ENCODE measurements at regions not wholly inside any gene's neighbourhood (a gene's known extent, or its start where the extent isn't known, plus 50 kb on each side); places are given as distances from the start of the nearest gene placed in this dataset.
"Not testable (repeated sequence)": the region's sequence is repeated elsewhere in the genome, so short reads cannot be mapped to it uniquely, and the experiment has no call there.

DNA sequence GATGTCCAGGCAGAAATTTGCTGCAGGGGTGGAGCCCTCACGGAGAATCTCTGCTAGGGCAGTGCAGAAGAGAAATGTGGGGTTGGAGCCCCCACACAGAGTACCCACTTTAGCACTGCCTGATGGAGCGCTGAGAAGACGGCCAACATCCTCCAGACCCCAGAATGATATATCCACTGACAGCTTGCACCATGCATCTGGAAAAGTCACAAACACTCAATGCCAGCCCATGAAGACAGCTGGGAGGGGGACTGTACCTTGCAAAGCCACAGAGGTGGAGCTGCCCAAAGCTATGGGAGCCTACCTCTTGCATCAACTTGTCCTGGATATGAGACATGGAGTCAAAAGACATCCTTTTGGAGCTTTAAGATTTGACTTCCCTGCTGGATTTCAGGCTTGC lies 426.3 kb upstream of the FAM174A start:
- no peak overlapping the region for H4K91ac ChIP-seq (ENCODE audit: low read depth, low read length, poor library complexity)
- WGBS, 2 donors (ENCODE audit: extremely low coverage in 2 of 2, insufficient read length in 2 of 2, insufficient replicate concordance in 1 of 2): no CpG with 5 or more reads among the region's 3 CpGs

DNA sequence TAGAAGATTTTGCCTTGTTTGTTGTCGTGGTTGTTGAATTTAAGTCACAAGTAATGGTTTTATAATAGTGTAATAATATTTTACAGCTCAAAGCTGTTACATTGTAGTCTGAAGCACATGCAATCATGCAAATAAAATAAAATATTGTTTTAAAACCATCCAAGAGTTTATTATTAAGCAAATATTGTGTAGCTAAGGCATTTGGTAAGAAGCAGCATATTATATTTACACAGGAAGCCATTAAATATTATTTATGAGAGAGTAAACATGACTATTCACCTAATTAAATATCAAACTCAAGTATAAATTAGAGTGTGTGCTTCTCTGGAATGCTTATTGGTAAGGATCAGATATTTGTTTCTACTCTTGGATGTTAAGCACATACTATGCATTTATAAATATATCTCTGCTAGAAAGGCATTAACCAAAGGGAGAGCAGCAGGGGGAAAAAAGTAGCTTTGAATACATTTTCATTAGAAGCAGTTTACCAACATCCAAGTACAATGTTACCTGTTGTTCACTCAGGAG lies 431.5 kb upstream of the FAM174A start:
- no CpG with 5 or more reads among the region's 1 CpG for WGBS, 2 donors (ENCODE audit: extremely low coverage in 2 of 2, insufficient read length in 2 of 2, insufficient replicate concordance in 1 of 2)
- H4K8ac ChIP-seq (ENCODE audit: low read depth, low read length); H3K4me2 ChIP-seq (ENCODE audit: insufficient read depth, low read length, poor library complexity, severe bottlenecking); H3K36me3 ChIP-seq (replicated peaks in 1 of 2; ENCODE audit: control insufficient read depth in 2 of 2, insufficient read depth in 2 of 2, low read length in 2 of 2); H3K9ac ChIP-seq (ENCODE audit: low read depth, low read length, poor library complexity); H3K18ac ChIP-seq (ENCODE audit: low read length); H2BK15ac ChIP-seq (ENCODE audit: low read length); DNase-seq (ENCODE audit: low spot score); H4K91ac ChIP-seq (ENCODE audit: low read depth, low read length, poor library complexity); H3K79me1 ChIP-seq (ENCODE audit: low read depth, low read length); H3K4me1 ChIP-seq (ENCODE audit: control insufficient read depth in 2 of 2, insufficient read depth in 1 of 2, low read depth in 1 of 2, low read length in 2 of 2); H3K27me3 ChIP-seq (ENCODE audit: control insufficient read depth in 3 of 3, insufficient read depth in 3 of 3, low read depth in 1 of 3, low read length in 3 of 3); H3K4ac ChIP-seq (ENCODE audit: low read length); H3K4me3 ChIP-seq (ENCODE audit: low read length in 2 of 2); H2BK120ac ChIP-seq (ENCODE audit: low read depth, low read length); H3K23ac ChIP-seq (ENCODE audit: low read depth, low read length, poor library complexity); H3K14ac ChIP-seq (ENCODE audit: low read length); H2AK5ac ChIP-seq (ENCODE audit: low read depth, low read length); H2BK5ac ChIP-seq (ENCODE audit: low read length); H3K9me3 ChIP-seq (replicated peaks in 1 of 2; ENCODE audit: control insufficient read depth in 2 of 2, insufficient read depth in 1 of 2, low read depth in 1 of 2, low read length in 2 of 2); H2AFZ ChIP-seq (ENCODE audit: low read length); H3K27ac ChIP-seq (replicated peaks; ENCODE audit: low read length); H2BK12ac ChIP-seq (ENCODE audit: low read length): not testable (repeated sequence)

More for the DNA sequence above, 426.3 kb upstream of the FAM174A start:
- no peaks in the 10 kb centered on the region for H3K27me3 ChIP-seq (ENCODE audit: control insufficient read depth in 3 of 3, insufficient read depth in 3 of 3, low read depth in 1 of 3, low read length in 3 of 3)
- no peak overlapping the region for H3K18ac ChIP-seq (ENCODE audit: low read length)
- no peak overlapping the region for H3K4me2 ChIP-seq (ENCODE audit: insufficient read depth, low read length, poor library complexity, severe bottlenecking)
- no peak overlapping the region for H2BK120ac ChIP-seq (ENCODE audit: low read depth, low read length)
- H4K8ac ChIP-seq (ENCODE audit: low read depth, low read length): no peak overlapping the region
- H3K4ac ChIP-seq (ENCODE audit: low read length): no peak overlapping the region
- no peak overlapping the region for H3K9ac ChIP-seq (ENCODE audit: low read depth, low read length, poor library complexity)
- H3K4me3 ChIP-seq (ENCODE audit: low read length in 2 of 2): no peak overlapping the region
- H2AK5ac ChIP-seq (ENCODE audit: low read depth, low read length): no peak overlapping the region
- H3K23ac ChIP-seq (ENCODE audit: low read depth, low read length, poor library complexity): no peak overlapping the region
- H3K36me3 ChIP-seq (replicated peaks in 1 of 2; ENCODE audit: control insufficient read depth in 2 of 2, insufficient read depth in 2 of 2, low read length in 2 of 2): no peaks in the 10 kb centered on the region
- no peaks in the 10 kb centered on the region for H3K4me1 ChIP-seq (ENCODE audit: control insufficient read depth in 2 of 2, insufficient read depth in 1 of 2, low read depth in 1 of 2, low read length in 2 of 2)
- H2BK5ac ChIP-seq (ENCODE audit: low read length): no peak overlapping the region
- no peak overlapping the region for H2BK15ac ChIP-seq (ENCODE audit: low read length)
- no peak overlapping the region for H3K14ac ChIP-seq (ENCODE audit: low read length)
- H3K27ac ChIP-seq (replicated peaks; ENCODE audit: low read length): no peak overlapping the region
- no peaks in the 10 kb centered on the region for H3K79me1 ChIP-seq (ENCODE audit: low read depth, low read length)
- H3K9me3 ChIP-seq (replicated peaks in 1 of 2; ENCODE audit: control insufficient read depth in 2 of 2, insufficient read depth in 1 of 2, low read depth in 1 of 2, low read length in 2 of 2): peaks cover 4 to 9% of the 10 kb centered on the region in 2 donors
- no peak for DNase-seq (ENCODE audit: low spot score)
- H2BK12ac ChIP-seq (ENCODE audit: low read length): no peak overlapping the region
- H2AFZ ChIP-seq (ENCODE audit: low read length): no peak overlapping the region

DNA sequence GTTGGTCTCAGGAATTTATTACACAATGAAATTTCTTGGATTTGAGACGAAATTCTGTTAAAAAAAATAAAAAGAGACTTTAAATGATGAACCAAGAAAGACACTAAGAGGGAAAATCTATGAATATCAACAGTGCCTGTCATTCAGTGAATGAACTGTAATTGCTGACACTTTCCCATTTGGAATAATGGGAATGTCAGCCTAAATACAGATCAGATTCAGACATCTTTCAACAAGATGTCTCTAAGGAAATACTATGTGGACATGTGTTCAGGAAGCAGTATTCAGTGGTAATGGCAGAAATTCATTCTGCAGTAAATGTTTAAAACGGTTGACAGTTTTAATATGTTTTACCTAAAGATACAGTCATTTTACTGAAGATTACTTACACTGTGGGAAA lies 433.7 kb upstream of the FAM174A start:
- DNase-seq (ENCODE audit: low spot score); H2AFZ ChIP-seq (ENCODE audit: low read length); H2AK5ac ChIP-seq (ENCODE audit: low read depth, low read length); H3K4me2 ChIP-seq (ENCODE audit: insufficient read depth, low read length, poor library complexity, severe bottlenecking); H3K9ac ChIP-seq (ENCODE audit: low read depth, low read length, poor library complexity); H3K27ac ChIP-seq (replicated peaks; ENCODE audit: low read length); H3K27me3 ChIP-seq (ENCODE audit: control insufficient read depth in 3 of 3, insufficient read depth in 3 of 3, low read depth in 1 of 3, low read length in 3 of 3); H3K4ac ChIP-seq (ENCODE audit: low read length); H4K8ac ChIP-seq (ENCODE audit: low read depth, low read length); H3K36me3 ChIP-seq (replicated peaks in 1 of 2; ENCODE audit: control insufficient read depth in 2 of 2, insufficient read depth in 2 of 2, low read length in 2 of 2); H2BK15ac ChIP-seq (ENCODE audit: low read length); H2BK5ac ChIP-seq (ENCODE audit: low read length); H3K4me3 ChIP-seq (ENCODE audit: low read length in 2 of 2); H3K9me3 ChIP-seq (replicated peaks in 1 of 2; ENCODE audit: control insufficient read depth in 2 of 2, insufficient read depth in 1 of 2, low read depth in 1 of 2, low read length in 2 of 2); H4K91ac ChIP-seq (ENCODE audit: low read depth, low read length, poor library complexity); H3K4me1 ChIP-seq (ENCODE audit: control insufficient read depth in 2 of 2, insufficient read depth in 1 of 2, low read depth in 1 of 2, low read length in 2 of 2); H2BK120ac ChIP-seq (ENCODE audit: low read depth, low read length); H3K18ac ChIP-seq (ENCODE audit: low read length); H2BK12ac ChIP-seq (ENCODE audit: low read length); H3K79me1 ChIP-seq (ENCODE audit: low read depth, low read length); H3K23ac ChIP-seq (ENCODE audit: low read depth, low read length, poor library complexity); H3K14ac ChIP-seq (ENCODE audit: low read length): not testable (repeated sequence)
- no CpG with 5 or more reads among the region's 2 CpGs for WGBS, 2 donors (ENCODE audit: extremely low coverage in 2 of 2, insufficient read length in 2 of 2, insufficient replicate concordance in 1 of 2)

DNA sequence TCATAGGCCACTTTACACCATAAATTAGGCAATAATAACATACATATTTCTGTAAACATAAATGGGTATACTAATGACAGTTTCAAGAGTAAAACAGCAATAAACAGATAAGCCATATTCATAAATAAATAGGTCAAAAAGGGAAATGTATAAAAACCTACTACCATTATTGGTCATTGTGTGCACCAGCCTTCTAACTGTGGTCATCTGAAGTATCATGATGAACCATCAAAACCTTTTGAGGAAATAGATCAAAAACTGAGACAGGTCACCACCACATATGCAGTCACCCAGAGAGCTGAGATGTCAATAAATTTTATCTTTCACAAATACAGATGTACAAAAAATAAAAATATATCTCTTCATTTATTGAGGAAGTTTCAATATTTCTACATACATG lies 438.8 kb upstream of the FAM174A start:
- H3K79me1 ChIP-seq (ENCODE audit: low read depth, low read length); H2BK5ac ChIP-seq (ENCODE audit: low read length); H2BK120ac ChIP-seq (ENCODE audit: low read depth, low read length); H3K14ac ChIP-seq (ENCODE audit: low read length); H2AFZ ChIP-seq (ENCODE audit: low read length); H4K91ac ChIP-seq (ENCODE audit: low read depth, low read length, poor library complexity); H3K36me3 ChIP-seq (replicated peaks in 1 of 2; ENCODE audit: control insufficient read depth in 2 of 2, insufficient read depth in 2 of 2, low read length in 2 of 2); H2AK5ac ChIP-seq (ENCODE audit: low read depth, low read length); H3K4me1 ChIP-seq (ENCODE audit: control insufficient read depth in 2 of 2, insufficient read depth in 1 of 2, low read depth in 1 of 2, low read length in 2 of 2); H4K8ac ChIP-seq (ENCODE audit: low read depth, low read length); H3K9ac ChIP-seq (ENCODE audit: low read depth, low read length, poor library complexity); H3K9me3 ChIP-seq (replicated peaks in 1 of 2; ENCODE audit: control insufficient read depth in 2 of 2, insufficient read depth in 1 of 2, low read depth in 1 of 2, low read length in 2 of 2); H2BK15ac ChIP-seq (ENCODE audit: low read length); H3K18ac ChIP-seq (ENCODE audit: low read length); H2BK12ac ChIP-seq (ENCODE audit: low read length); H3K4me3 ChIP-seq (ENCODE audit: low read length in 2 of 2); H3K27ac ChIP-seq (replicated peaks; ENCODE audit: low read length); H3K4me2 ChIP-seq (ENCODE audit: insufficient read depth, low read length, poor library complexity, severe bottlenecking); H3K4ac ChIP-seq (ENCODE audit: low read length); H3K27me3 ChIP-seq (ENCODE audit: control insufficient read depth in 3 of 3, insufficient read depth in 3 of 3, low read depth in 1 of 3, low read length in 3 of 3); DNase-seq (ENCODE audit: low spot score); H3K23ac ChIP-seq (ENCODE audit: low read depth, low read length, poor library complexity): not testable (repeated sequence)
